Loucy (cell line): ENCODE measurements at regions not wholly inside any gene's neighbourhood (a gene's known extent, or its start where the extent isn't known, plus 50 kb on each side); places are given as distances from the start of the nearest gene placed in this dataset.

ENCODE experiments used
- EZH2phosphoT487 ChIP-seq: fragments of 200-600 bp; IDR thresholded peaks from 2 replicates; pipeline ENCODE4 v1.6.1; 2018; ENCODE audit warnings: antibody characterized with exemption, mild to moderate bottlenecking, moderate library complexity, borderline replicate concordance
- TF ChIP-seq, protein P1 (sequence below): fragments of 200-600 bp; sonication (generic); conservative IDR thresholded peaks from 2 replicates; pipeline ENCODE4 v1.5.1; 2014; ENCODE audit warnings: mild to moderate bottlenecking, antibody characterized with exemption, low read length

- TF ChIP-seq, protein P1, sequence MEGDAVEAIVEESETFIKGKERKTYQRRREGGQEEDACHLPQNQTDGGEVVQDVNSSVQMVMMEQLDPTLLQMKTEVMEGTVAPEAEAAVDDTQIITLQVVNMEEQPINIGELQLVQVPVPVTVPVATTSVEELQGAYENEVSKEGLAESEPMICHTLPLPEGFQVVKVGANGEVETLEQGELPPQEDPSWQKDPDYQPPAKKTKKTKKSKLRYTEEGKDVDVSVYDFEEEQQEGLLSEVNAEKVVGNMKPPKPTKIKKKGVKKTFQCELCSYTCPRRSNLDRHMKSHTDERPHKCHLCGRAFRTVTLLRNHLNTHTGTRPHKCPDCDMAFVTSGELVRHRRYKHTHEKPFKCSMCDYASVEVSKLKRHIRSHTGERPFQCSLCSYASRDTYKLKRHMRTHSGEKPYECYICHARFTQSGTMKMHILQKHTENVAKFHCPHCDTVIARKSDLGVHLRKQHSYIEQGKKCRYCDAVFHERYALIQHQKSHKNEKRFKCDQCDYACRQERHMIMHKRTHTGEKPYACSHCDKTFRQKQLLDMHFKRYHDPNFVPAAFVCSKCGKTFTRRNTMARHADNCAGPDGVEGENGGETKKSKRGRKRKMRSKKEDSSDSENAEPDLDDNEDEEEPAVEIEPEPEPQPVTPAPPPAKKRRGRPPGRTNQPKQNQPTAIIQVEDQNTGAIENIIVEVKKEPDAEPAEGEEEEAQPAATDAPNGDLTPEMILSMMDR: no peak
- TF ChIP-seq EZH2phosphoT487: no peak
Observed at GRCh38 chr13:83151308-83151660, 731.0 kb downstream of the SLITRK1 start.
